ENCODE measurements at regions not wholly inside any gene's neighbourhood (a gene's known extent, or its start where the extent isn't known, plus 50 kb on each side); places are given as distances from the start of the nearest gene placed in this dataset.

DNA sequence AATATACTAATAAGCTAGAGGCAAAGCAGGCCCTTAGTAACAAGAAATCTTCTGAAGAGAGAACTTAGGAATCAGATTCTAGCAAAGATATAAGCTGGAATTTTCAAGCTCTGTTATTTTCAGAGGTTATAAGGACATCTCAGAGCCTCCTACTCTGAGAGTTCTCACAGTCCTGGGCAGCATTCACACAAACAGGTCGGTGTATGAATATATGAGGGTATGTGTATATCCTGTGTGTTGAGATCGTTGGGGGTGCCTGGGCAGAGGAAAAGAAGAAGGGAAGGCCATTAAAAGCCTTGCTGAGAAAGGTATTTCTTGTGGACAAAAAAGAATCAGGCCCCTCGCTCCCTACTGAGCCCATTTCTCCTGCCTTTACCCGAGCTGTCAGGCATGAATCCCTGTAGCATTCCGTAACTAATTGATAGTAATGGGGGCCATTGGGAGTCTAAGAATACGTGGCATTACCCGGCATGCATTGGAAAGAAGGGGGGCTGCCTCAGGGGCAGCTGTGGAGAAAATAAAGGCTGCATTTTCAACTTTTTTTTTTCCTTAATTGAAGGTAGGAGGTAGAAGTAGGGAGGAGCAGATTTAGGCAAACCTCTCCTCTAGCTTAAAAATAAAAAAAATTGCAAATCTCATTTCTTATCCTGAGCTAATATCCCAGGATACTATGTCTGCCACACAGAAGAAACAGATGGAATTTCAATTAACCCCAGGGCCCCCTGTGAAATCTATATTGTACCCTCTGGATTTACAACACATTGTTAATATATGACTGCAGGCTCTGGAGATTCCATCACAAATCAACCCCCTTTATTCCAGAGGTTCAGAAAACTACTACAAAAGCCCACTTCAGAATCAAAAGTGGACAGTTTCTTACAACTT is 103.8 kb downstream of the GTPBP8 start:
- FAIRE-seq (no peak), DNase-seq (ENCODE audit: extremely low spot score, insufficient read length, low read depth) (no peak)

- FAIRE-seq, result no peak
- DNase-seq (ENCODE audit: extremely low spot score, insufficient read length, low read depth), result no peak
Measured at GRCh38 chr3:113096188-113096892, 105.6 kb downstream of the GTPBP8 start.

DNA sequence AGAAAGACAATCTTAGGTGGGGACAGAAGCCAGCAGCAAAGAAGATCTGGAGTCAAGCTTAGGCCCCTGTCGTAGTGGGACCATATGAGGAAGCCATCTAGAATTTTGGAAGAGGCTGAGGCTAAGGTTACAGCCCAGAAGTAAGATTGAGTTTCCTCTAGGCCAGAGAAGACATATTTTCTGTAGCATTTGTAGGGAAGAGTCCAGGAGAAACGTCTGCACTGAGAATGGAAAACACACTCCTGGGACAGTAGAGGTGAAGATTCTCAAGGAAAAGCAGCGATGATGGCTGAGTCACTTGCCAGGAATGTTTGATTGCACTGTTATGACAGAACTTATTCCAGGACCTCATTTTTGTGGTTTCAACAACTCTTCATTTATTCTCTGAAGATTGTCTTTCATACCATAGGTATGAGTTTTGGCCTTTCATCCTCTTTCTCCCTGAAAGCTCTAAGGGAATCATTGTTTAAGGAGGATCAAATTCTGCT is 107.2 kb downstream of the GTPBP8 start:
- FAIRE-seq, result no peak
- no peak for DNase-seq (ENCODE audit: extremely low spot score, insufficient read length, low read depth)

DNA sequence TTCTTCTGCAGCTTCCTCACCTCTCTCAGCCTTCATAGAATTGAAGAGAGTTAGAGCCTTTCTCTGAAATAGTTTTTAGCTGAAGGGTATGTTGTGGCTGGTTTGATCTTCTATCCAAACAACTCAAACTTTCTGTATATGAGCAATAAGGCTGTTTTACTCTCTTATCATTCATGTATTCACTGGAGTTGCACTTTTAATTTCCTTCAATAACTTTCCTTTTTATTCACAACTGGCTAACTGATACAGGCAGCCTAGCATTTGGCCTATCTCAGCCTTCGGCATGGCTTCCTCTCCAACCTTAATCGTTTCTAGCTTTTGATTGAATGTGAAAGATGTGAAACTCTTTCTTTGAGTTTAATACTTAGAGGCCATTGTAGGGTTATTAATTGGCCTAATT is 109.3 kb downstream of the GTPBP8 start:
- DNase-seq (ENCODE audit: extremely low spot score, insufficient read length, low read depth) (no peak), FAIRE-seq (no peak)

GRCh38 chr3:113103588-113103987 is 107.8 kb upstream of the BOC start:
- DNase-seq (ENCODE audit: extremely low spot score, insufficient read length, low read depth), result no peak
- no peak for FAIRE-seq

- DNase-seq (ENCODE audit: extremely low spot score, insufficient read length, low read depth) (no peak), FAIRE-seq (no peak)
Measured at GRCh38 chr3:113104357-113105092, 106.8 kb upstream of the BOC start.

- DNase-seq (ENCODE audit: extremely low spot score, insufficient read length, low read depth) (no peak), FAIRE-seq (no peak)
Measured at GRCh38 chr3:113105093-113105449, 106.3 kb upstream of the BOC start.

- no peak for DNase-seq (ENCODE audit: extremely low spot score, insufficient read length, low read depth)
- FAIRE-seq, result no peak
Measured at GRCh38 chr3:113105966-113106660, 105.2 kb upstream of the BOC start.

DNA sequence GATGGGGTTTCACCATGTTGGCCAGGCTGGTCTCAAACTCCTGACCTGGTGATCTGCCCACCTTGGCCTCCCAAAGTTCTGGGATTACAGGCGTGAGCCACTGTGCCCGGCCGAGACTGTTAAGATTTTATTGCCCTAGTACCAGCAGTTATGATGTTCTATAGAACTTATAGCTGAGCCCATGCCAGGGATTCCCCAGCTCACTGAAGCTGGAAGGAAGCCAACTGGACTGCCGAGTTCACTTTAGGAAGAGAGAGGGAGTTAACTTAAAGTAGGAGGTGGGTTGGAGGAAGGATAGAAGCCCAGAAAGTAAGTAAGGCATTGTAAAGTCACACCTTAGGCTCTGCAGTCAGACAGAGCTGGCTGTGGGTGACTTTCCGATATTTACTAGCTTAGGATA is 101.1 kb upstream of the BOC start:
- FAIRE-seq, result no peak

GRCh38 chr3:113111011-113111707 is 100.2 kb upstream of the BOC start:
- DNase-seq (ENCODE audit: extremely low spot score, insufficient read length, low read depth) (no peak), FAIRE-seq (no peak)

More for the DNA sequence above, 101.1 kb upstream of the BOC start:
- DNase-seq (ENCODE audit: extremely low spot score, insufficient read length, low read depth), result no peak

GRCh38 chr3:113113361-113113760 is 98.0 kb upstream of the BOC start:
- no peak for FAIRE-seq
- no peak for DNase-seq (ENCODE audit: extremely low spot score, insufficient read length, low read depth)

GRCh38 chr3:113117511-113118234 is 93.7 kb upstream of the BOC start:
- no peak for DNase-seq (ENCODE audit: extremely low spot score, insufficient read length, low read depth)
- no peak for FAIRE-seq

DNA sequence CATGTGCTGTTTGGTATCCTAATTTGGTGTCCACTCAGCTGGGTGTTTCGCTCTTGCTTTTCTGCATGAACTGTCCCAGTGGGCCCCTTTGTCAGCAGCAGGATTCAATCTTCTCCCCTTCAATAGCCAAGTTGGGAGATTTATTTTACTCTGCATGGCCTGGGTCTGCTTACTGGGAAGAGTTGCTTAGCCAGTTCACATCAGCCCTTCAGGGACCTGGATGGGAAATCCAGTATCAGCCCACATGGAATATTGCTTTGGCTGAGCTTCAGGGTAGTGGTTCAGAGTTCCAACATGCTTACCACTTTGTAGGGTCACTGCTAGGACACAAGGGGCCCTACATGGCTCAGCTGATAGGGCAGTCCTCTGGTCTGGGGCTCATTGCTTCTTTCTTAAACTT is 93.0 kb upstream of the BOC start:
- DNase-seq (ENCODE audit: extremely low spot score, insufficient read length, low read depth) (no peak), FAIRE-seq (no peak)

DNA sequence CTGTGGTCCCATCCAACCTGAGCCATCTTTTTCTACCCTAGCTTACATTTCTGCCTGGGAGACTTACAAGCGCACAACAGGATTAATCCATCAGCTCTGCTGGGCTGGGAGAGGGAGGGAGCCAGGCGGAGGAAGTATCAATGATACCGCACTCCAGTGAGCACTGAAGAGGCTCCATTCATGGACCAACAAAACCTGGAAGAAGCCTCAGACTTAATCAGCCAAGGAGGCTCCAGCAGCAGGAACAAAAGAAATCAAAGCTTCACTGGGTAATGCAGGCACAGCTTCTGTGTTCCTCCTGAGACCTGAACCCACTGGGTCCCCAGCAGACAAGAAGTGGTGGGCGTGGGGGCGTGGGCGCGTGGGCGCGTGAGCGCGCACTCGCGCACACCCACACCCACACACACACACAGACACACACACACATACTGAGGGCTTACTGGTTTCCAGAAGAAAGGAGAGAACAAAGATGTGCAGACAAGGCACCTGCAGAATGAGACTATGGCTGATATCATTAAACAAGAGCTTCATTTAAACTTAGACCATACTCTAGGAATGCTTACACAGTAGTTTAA is 87.0 kb upstream of the BOC start:
- DNase-seq (ENCODE audit: extremely low spot score, insufficient read length, low read depth) (no peak), FAIRE-seq (no peak)

- FAIRE-seq (no peak), DNase-seq (ENCODE audit: extremely low spot score, insufficient read length, low read depth) (no peak)
Measured at GRCh38 chr3:113125951-113126350, 85.4 kb upstream of the BOC start.

- no peak for DNase-seq (ENCODE audit: extremely low spot score, insufficient read length, low read depth)
- FAIRE-seq, result no peak
Measured at GRCh38 chr3:113128386-113129015, 82.9 kb upstream of the BOC start.

- DNase-seq (ENCODE audit: extremely low spot score, insufficient read length, low read depth), result no peak
- FAIRE-seq, result no peak
Measured at GRCh38 chr3:113129168-113129567, 82.2 kb upstream of the BOC start.

DNA sequence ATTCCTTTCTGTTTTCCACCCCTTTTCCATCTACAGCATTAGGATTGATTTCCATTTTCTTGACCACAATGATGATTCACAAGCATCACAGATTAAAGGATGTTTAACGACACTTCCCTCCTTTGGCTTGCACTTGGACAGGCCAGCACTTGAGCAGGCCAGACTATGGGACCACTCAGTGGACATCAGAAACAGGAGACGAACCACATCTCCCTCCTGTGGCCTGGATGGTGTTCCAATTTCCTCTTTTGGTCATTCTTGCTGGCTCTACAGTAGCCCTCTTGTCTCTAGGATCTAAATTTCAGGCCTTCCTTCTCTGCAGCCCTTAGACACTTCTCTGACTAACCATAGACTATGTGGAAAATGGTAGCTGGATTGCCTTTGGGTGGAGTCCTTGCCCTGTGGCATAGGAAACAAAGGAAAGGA is 78.8 kb upstream of the BOC start:
- FAIRE-seq (no peak), DNase-seq (ENCODE audit: extremely low spot score, insufficient read length, low read depth) (no peak)
